ENCODE measurements at regions not wholly inside any gene's neighbourhood (a gene's known extent, or its start where the extent isn't known, plus 50 kb on each side); places are given as distances from the start of the nearest gene placed in this dataset.

DNA sequence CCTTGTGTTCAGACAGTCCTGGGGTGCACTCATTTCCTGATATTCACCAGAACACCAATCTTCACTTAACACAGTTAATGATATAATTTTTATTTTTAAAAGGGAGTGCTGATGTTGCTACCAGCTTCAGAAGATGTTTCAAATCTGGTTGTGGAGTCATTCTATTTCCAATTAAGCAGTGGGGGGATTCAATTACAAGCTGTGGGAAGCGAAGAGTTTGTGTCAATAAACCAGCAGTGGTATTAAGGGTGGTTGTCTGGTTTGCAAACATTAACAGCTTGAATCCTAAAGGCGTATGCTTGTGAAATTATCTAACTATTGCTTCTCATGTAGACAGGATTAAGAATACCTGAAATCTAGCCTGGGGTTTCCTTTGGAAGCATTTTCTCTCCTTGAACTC is 1637.5 kb upstream of the GOT2 start:
- TF ChIP-seq, protein P1, sequence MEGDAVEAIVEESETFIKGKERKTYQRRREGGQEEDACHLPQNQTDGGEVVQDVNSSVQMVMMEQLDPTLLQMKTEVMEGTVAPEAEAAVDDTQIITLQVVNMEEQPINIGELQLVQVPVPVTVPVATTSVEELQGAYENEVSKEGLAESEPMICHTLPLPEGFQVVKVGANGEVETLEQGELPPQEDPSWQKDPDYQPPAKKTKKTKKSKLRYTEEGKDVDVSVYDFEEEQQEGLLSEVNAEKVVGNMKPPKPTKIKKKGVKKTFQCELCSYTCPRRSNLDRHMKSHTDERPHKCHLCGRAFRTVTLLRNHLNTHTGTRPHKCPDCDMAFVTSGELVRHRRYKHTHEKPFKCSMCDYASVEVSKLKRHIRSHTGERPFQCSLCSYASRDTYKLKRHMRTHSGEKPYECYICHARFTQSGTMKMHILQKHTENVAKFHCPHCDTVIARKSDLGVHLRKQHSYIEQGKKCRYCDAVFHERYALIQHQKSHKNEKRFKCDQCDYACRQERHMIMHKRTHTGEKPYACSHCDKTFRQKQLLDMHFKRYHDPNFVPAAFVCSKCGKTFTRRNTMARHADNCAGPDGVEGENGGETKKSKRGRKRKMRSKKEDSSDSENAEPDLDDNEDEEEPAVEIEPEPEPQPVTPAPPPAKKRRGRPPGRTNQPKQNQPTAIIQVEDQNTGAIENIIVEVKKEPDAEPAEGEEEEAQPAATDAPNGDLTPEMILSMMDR (IDR thresholded peaks at IDR 0.05), result no peak
- TF ChIP-seq POLR2A (IDR thresholded peaks at IDR 0.05), result no peak
- TF ChIP-seq EP300 (IDR thresholded peaks at IDR 0.05; ENCODE audit: low read depth), result no peak
- no peak for TF ChIP-seq POLR2AphosphoS5 (IDR thresholded peaks at IDR 0.05)
